Ascending aorta (tissue), 2 donors: ENCODE measurements at regions not wholly inside any gene's neighbourhood (a gene's known extent, or its start where the extent isn't known, plus 50 kb on each side); places are given as distances from the start of the nearest gene placed in this dataset.

ENCODE experiments used
- DNase-seq, 2 donors: peaks; one replicate each; pipeline ENCODE4 v3.0.0-alpha.2; 2019; ENCODE audit warnings: low spot score in 2 of 2
- H3K27ac ChIP-seq, 2 donors: fragments of 200-600 bp; sonication (generic); one replicate each; pipeline ENCODE4 v1.5.1; 2016 to 2017; ENCODE audit warnings: mild to moderate bottlenecking in 1 of 2
- H3K27me3 ChIP-seq: fragments of 200-600 bp; sonication (generic); one replicate; pipeline ENCODE4 v1.5.1; 2017
- H3K36me3 ChIP-seq, 2 donors: fragments of 200-600 bp; sonication (generic); one replicate each; pipeline ENCODE4 v1.5.1; 2016
- H3K4me1 ChIP-seq, 2 donors: fragments of 200-600 bp; sonication (generic); one replicate each; pipeline ENCODE4 v1.5.1; 2016 to 2017; ENCODE audit warnings: mild to moderate bottlenecking in 1 of 2
- H3K4me3 ChIP-seq, 2 donors: fragments of 200-600 bp; sonication (generic); one replicate each; pipeline ENCODE4 v1.5.1; 2016 to 2017; ENCODE audit warnings: mild to moderate bottlenecking in 1 of 2
- H3K9me3 ChIP-seq, 2 donors: fragments of 200-600 bp; sonication (generic); one replicate each; pipeline ENCODE4 v1.5.1; 2016
- CTCF ChIP-seq, 3 experiments: fragments of 200-600 bp in 2 of 3; fragments of 450-650 bp in 1 of 3; sonication (generic) in 2 of 3; IDR thresholded peaks; one replicate each; pipeline ENCODE4 v1.5.1; 2016 to 2019; ENCODE audit warnings: antibody characterized with exemption in 3 of 3, mild to moderate bottlenecking in 1 of 3, moderate library complexity in 1 of 3
- intact Hi-C: fragments of 100-400 bp; cut with DNase I; formaldehyde crosslinking; loops from one replicate; pipeline ENCODE4 v1.15.1; 2023

DNA sequence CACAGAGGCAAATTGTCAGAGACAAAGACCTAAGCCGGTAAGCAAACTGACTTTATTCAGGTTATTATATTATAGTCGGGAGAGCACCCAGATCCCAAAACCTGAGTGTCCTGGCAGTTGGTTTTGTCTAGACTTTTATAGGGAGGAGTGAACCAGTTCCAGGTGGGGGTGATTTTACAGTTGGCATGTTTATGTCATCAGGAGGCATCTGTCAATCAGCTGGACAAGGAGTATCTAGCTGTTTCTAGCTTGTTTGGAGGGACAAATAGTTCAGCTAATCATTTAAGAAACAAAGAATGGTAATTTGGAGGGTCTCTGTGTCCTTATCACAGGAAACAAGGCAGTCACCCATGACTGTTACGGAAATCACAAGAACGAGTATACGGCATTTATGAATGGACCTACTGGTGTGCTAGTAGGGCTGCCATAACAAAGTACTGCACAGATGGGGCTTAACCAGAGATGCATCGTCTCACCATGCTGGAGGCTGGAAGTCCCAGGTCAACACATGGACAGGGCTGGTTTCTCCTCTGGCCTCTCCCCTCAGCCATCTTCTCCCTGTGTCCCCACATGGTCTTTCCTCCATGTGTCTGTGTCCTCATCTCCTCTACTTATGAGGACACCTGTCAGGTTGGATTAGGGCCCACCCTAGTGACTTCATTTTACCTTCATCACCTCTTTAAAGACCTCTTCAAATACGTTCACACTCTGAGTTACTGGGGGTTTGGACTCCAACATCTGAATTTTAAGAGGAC, 122.7 kb downstream of the LY86 start:
- Histone ChIP-seq H3K27me3 (no peaks in the 10 kb centered on the region), H3K9me3 (no peaks in the 10 kb centered on the region), H3K4me3 (no peak overlapping the region), H3K27ac (no peak overlapping the region), H3K4me1 (peaks cover 0 to 11% of the 10 kb centered on the region in 2 donors), H3K36me3 (no peaks in the 10 kb centered on the region)
- DNase-seq, result no peak
- no peak for TF ChIP-seq CTCF (IDR thresholded peaks at IDR 0.05)
- intact Hi-C loops, result no loop called here

DNA sequence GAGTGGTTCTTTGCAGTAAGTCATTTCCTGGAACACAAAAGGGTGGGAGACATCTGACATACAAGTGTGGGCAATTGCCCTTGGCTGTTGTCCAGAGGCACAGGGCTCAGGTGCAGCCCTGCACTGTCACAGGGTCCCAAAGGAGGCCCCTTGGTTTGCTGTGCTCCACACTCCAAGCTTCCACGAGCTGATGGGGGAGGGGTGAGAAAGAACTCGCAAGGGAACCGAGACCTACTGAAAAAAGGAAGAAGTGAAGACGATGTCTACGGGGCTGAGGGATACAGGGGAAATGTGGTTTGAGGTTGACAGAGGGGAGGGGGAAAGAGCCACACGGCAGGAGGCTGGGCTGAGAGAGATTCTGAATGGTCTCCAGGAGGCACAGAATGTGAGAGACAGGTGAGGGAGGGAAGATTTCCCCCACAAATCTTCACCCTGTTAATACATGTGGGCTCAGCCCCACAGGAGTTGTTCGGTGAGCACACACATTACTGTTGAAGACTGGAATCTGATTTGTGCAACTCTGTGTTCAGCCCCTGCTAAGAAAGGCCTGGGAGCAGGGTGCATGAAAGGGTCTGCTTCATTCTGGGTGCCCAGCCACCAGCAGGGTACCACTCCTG, 123.4 kb downstream of the LY86 start:
- H3K27ac ChIP-seq, result no peak overlapping the region
- H3K4me3 ChIP-seq, result peak overlapping the region in 1 of 2 donors; percentile 3
- peaks cover 0 to 11% of the 10 kb centered on the region in 2 donors for H3K4me1 ChIP-seq
- intact Hi-C loops, result no loop called here
- H3K27me3 ChIP-seq, result no peaks in the 10 kb centered on the region
- no peak for TF ChIP-seq CTCF (IDR thresholded peaks at IDR 0.05)
- no peaks in the 10 kb centered on the region for H3K9me3 ChIP-seq
- H3K36me3 ChIP-seq, result no peaks in the 10 kb centered on the region
- no peak for DNase-seq

- H3K27ac ChIP-seq, result peak overlapping the region in 1 of 2 donors; percentile 4
- H3K4me1 ChIP-seq, result peaks cover 0 to 11% of the 10 kb centered on the region in 2 donors
- intact Hi-C loops, result no loop called here
- H3K9me3 ChIP-seq, result no peaks in the 10 kb centered on the region
- H3K36me3 ChIP-seq, result no peaks in the 10 kb centered on the region
- no peak for DNase-seq
- TF ChIP-seq CTCF (IDR thresholded peaks at IDR 0.05), result no peak
- H3K27me3 ChIP-seq, result no peaks in the 10 kb centered on the region
- peak overlapping the region in 1 of 2 donors; percentile 3 for H3K4me3 ChIP-seq
Observed at GRCh38 chr6:6712449-6713403, 124.2 kb downstream of the LY86 start.

DNA sequence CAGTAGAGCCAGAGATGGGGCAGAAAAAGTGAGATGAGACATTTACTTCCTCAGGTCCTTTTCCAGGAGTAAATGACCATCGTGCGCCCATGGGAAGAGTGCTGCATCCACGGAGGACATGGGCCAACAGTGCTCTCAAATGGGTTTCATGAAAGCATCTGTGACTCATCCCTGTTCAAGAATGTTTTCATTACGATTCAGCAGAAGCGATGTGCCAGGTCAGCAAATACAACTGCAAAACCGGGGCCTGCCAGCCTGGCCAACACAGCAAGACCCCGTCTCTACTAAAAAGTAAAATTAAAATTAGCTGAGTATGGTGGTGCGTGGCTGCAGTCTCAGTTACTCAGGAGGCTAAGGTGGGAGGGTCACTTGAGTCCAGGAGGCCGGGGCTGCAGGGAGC, 125.1 kb downstream of the LY86 start:
- Histone ChIP-seq H3K27me3 (no peaks in the 10 kb centered on the region), H3K9me3 (no peaks in the 10 kb centered on the region), H3K4me1 (peaks cover 0 to 11% of the 10 kb centered on the region in 2 donors), H3K4me3 (no peak overlapping the region), H3K27ac (no peak overlapping the region), H3K36me3 (no peaks in the 10 kb centered on the region)
- intact Hi-C loops, result no loop called here
- no peak for DNase-seq
- TF ChIP-seq CTCF (IDR thresholded peaks at IDR 0.05), result no peak

- no peaks in the 10 kb centered on the region for H3K27me3 ChIP-seq
- TF ChIP-seq CTCF (IDR thresholded peaks at IDR 0.05), result no peak
- intact Hi-C loops, result no loop called here
- no peak overlapping the region for H3K27ac ChIP-seq
- H3K4me1 ChIP-seq, result peaks cover 0 to 11% of the 10 kb centered on the region in 2 donors
- no peaks in the 10 kb centered on the region for H3K9me3 ChIP-seq
- H3K36me3 ChIP-seq, result no peaks in the 10 kb centered on the region
- no peak for DNase-seq
- no peak overlapping the region for H3K4me3 ChIP-seq
Observed at GRCh38 chr6:6714118-6714897, 125.8 kb downstream of the LY86 start.
